GM06990 (cell line): ENCODE measurements at regions not wholly inside any gene's neighbourhood (a gene's known extent, or its start where the extent isn't known, plus 50 kb on each side); places are given as distances from the start of the nearest gene placed in this dataset.

Source experiments
- DNase-seq: peaks from one replicate; pipeline ENCODE4 v3.0.0-alpha.2; 2011; ENCODE audit not compliant: insufficient read length; ENCODE audit errors: extremely low read depth
- H3K27me3 ChIP-seq: replicated peaks from 2 replicates; pipeline ENCODE4 v1.6.0; 2011; ENCODE audit warnings: low read length; ENCODE audit not compliant: control insufficient read depth, insufficient read depth
- H3K36me3 ChIP-seq: 2 replicates; pipeline ENCODE4 v1.5.1; 2011; ENCODE audit warnings: low read length; ENCODE audit not compliant: control insufficient read depth, insufficient read depth
- H3K4me3 ChIP-seq: replicated peaks from 2 replicates; pipeline ENCODE4 v1.5.1; 2011; ENCODE audit warnings: low read depth, mild to moderate bottlenecking, control low read depth, low read length
- TF ChIP-seq, protein P1 (sequence below): IDR thresholded peaks from 2 replicates; pipeline ENCODE4 v1.5.1; 2011; ENCODE audit warnings: low read length, control low read depth, mild to moderate bottlenecking, inconsistent platforms; ENCODE audit not compliant: insufficient read depth, poor library complexity, severe bottlenecking

- no peaks in the 10 kb centered on the region for H3K36me3 ChIP-seq
- H3K4me3 ChIP-seq: no peak overlapping the region
- TF ChIP-seq, protein P1, sequence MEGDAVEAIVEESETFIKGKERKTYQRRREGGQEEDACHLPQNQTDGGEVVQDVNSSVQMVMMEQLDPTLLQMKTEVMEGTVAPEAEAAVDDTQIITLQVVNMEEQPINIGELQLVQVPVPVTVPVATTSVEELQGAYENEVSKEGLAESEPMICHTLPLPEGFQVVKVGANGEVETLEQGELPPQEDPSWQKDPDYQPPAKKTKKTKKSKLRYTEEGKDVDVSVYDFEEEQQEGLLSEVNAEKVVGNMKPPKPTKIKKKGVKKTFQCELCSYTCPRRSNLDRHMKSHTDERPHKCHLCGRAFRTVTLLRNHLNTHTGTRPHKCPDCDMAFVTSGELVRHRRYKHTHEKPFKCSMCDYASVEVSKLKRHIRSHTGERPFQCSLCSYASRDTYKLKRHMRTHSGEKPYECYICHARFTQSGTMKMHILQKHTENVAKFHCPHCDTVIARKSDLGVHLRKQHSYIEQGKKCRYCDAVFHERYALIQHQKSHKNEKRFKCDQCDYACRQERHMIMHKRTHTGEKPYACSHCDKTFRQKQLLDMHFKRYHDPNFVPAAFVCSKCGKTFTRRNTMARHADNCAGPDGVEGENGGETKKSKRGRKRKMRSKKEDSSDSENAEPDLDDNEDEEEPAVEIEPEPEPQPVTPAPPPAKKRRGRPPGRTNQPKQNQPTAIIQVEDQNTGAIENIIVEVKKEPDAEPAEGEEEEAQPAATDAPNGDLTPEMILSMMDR: no peak
- DNase-seq: no peak
- no peaks in the 10 kb centered on the region for H3K27me3 ChIP-seq
Observed at GRCh38 chr12:17695495-17695894, 394.5 kb downstream of the RERGL start.

GRCh38 chr12:17691369-17691768 lies 398.6 kb downstream of the RERGL start:
- TF ChIP-seq, protein P1: no peak
- no peak for DNase-seq
- H3K4me3 ChIP-seq: no peak overlapping the region

GRCh38 chr12:17680220-17680619 lies 409.8 kb downstream of the RERGL start:
- no peaks in the 10 kb centered on the region for H3K36me3 ChIP-seq
- TF ChIP-seq, protein P1: no peak
- no peak overlapping the region for H3K4me3 ChIP-seq
- DNase-seq: no peak
- H3K27me3 ChIP-seq: no peaks in the 10 kb centered on the region

More at GRCh38 chr12:17691369-17691768, 398.6 kb downstream of the RERGL start:
- no peaks in the 10 kb centered on the region for H3K36me3 ChIP-seq
- no peaks in the 10 kb centered on the region for H3K27me3 ChIP-seq

DNA sequence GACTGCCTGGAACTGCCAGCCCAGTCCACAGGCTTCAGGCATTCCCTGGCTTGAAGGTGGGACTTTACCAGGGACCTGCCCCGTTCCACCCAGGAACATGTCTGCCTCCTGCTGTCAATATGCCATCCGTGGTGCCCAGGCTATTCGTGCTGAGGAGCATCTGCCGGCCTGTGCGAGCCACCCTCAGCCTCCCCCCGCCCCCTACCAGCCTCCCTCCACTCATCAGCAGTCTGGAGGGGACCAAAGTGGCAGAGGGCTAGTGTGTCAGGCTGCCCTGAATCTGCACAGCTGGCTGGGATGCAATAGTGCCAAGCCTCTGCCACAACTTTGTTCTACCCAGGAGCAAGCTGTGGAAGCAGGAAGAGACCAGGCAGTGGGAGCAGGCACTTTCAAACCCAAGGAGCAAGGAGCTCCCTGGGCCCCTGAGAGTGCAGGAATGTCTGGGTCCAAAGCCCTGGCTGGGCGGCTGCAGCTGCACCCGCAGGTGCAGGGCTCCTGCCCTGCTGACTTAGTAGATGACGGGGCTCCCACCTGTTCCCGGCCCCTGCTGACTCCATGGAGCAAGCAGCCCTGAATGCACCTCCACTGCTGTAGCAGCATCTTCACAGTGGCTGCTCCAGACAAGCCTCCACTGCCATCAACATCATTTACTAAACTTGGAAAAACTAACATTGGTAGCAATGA lies 423.2 kb downstream of the RERGL start:
- Histone ChIP-seq H3K36me3 (no peaks in the 10 kb centered on the region), H3K4me3 (no peak overlapping the region), H3K27me3 (no peaks in the 10 kb centered on the region)
- DNase-seq: no peak
- TF ChIP-seq, protein P1: no peak

- Histone ChIP-seq H3K4me3 (no peak overlapping the region), H3K27me3 (no peaks in the 10 kb centered on the region), H3K36me3 (no peaks in the 10 kb centered on the region)
- TF ChIP-seq, protein P1: no peak
- no peak for DNase-seq
Observed at GRCh38 chr12:17665839-17666238, 424.2 kb downstream of the RERGL start.

DNA sequence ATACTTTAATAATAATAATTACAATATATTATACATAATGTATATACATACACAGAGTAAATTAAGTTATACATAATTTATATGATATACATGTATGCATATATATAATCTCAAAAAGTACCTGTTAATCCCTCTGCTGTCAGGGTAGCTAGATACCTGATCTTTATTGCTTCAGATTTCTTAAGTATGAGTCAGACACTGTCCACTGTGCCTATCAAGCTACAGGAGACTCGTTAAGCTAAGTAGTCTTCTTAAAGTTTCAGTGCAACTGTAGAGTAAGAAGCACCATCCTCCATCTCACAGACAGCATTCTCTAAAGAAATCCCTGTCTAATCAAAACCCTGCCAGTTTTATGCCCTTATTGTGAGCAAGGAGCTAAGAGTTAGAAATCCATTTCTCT lies 428.7 kb downstream of the RERGL start:
- Histone ChIP-seq H3K27me3 (no peaks in the 10 kb centered on the region), H3K36me3 (no peaks in the 10 kb centered on the region), H3K4me3 (no peak overlapping the region)
- TF ChIP-seq, protein P1: no peak
- no peak for DNase-seq
